ENCODE measurements at regions not wholly inside any gene's neighbourhood (a gene's known extent, or its start where the extent isn't known, plus 50 kb on each side); places are given as distances from the start of the nearest gene placed in this dataset.

DNA sequence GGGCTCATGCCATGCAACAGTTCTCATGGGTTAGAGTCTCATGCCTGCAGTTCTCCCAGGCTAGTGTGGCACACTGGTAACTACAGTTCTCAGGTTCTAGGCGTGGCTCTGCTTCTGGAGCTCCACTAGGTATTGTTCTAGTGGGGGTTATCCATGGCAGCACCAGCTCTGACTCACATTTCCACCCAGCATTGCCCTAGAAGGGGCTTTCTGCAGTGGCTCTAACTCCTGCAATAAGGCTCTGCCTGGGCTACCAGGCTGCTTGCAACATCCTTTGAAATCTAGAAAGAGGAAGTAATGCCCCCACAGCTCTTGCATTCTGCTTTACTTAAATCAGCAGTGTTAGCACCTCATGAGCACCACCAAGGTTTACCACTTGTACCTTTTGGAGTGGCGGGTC lies 220.3 kb upstream of the ARID2 start:
- TF ChIP-seq, protein P1, sequence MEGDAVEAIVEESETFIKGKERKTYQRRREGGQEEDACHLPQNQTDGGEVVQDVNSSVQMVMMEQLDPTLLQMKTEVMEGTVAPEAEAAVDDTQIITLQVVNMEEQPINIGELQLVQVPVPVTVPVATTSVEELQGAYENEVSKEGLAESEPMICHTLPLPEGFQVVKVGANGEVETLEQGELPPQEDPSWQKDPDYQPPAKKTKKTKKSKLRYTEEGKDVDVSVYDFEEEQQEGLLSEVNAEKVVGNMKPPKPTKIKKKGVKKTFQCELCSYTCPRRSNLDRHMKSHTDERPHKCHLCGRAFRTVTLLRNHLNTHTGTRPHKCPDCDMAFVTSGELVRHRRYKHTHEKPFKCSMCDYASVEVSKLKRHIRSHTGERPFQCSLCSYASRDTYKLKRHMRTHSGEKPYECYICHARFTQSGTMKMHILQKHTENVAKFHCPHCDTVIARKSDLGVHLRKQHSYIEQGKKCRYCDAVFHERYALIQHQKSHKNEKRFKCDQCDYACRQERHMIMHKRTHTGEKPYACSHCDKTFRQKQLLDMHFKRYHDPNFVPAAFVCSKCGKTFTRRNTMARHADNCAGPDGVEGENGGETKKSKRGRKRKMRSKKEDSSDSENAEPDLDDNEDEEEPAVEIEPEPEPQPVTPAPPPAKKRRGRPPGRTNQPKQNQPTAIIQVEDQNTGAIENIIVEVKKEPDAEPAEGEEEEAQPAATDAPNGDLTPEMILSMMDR (IDR thresholded peaks at IDR 0.05; ENCODE audit: poor library complexity, severe bottlenecking) = no peak
- TF ChIP-seq EP300 (conservative IDR thresholded peaks at IDR 0.05; ENCODE audit: poor library complexity, severe bottlenecking) = no peak

Measured in neural cell (in vitro differentiated cells).